Left forelimb (tissue), 1 donor: ENCODE measurements at regions not wholly inside any gene's neighbourhood (a gene's known extent, or its start where the extent isn't known, plus 50 kb on each side); places are given as distances from the start of the nearest gene placed in this dataset.
"Not testable (repeated sequence)": the region's sequence is repeated elsewhere in the genome, so short reads cannot be mapped to it uniquely, and the experiment has no call there.

Experiments used
- DNase-seq: peaks from one replicate; pipeline ENCODE4 v3.0.0-alpha.2; 2018; ENCODE audit warnings: low spot score

GRCh38 chr6:81120280-81120679 lies 632.2 kb downstream of the TENT5A start:
- no peak for DNase-seq

- DNase-seq, result no peak
Observed at GRCh38 chr6:81105998-81106397, 646.5 kb downstream of the TENT5A start.

GRCh38 chr6:81098109-81098814 lies 654.2 kb downstream of the TENT5A start:
- DNase-seq, result no peak

- DNase-seq, result not testable (repeated sequence)
Observed at GRCh38 chr6:81096464-81096863, 656.0 kb downstream of the TENT5A start.

GRCh38 chr6:81093051-81093450 lies 659.4 kb downstream of the TENT5A start:
- DNase-seq, result no peak

GRCh38 chr6:81088145-81088544 lies 664.3 kb downstream of the TENT5A start:
- no peak for DNase-seq

- no peak for DNase-seq
Observed at GRCh38 chr6:81086991-81087390, 665.5 kb downstream of the TENT5A start.

GRCh38 chr6:81085431-81085790 lies 667.1 kb downstream of the TENT5A start:
- DNase-seq, result no peak

- DNase-seq, result no peak
Observed at GRCh38 chr6:81084776-81085430, 667.6 kb downstream of the TENT5A start.

GRCh38 chr6:81075974-81076373 lies 676.5 kb downstream of the TENT5A start:
- DNase-seq, result no peak

GRCh38 chr6:81073318-81073717 lies 679.2 kb downstream of the TENT5A start:
- no peak for DNase-seq

GRCh38 chr6:81071121-81071520 lies 681.4 kb downstream of the TENT5A start:
- DNase-seq, result no peak

GRCh38 chr6:81067057-81067456 lies 685.4 kb downstream of the TENT5A start:
- no peak for DNase-seq

- DNase-seq, result no peak
Observed at GRCh38 chr6:81063891-81064290, 688.6 kb downstream of the TENT5A start.

- DNase-seq, result no peak
Observed at GRCh38 chr6:81054036-81054435, 698.4 kb downstream of the TENT5A start.

GRCh38 chr6:81051952-81052351 lies 700.5 kb downstream of the TENT5A start:
- no peak for DNase-seq

GRCh38 chr6:81049425-81050042 lies 702.9 kb downstream of the TENT5A start:
- DNase-seq, result no peak

GRCh38 chr6:81031416-81031815 lies 721.1 kb downstream of the TENT5A start:
- no peak for DNase-seq

GRCh38 chr6:81026041-81026553 lies 726.4 kb downstream of the TENT5A start:
- no peak for DNase-seq

- no peak for DNase-seq
Observed at GRCh38 chr6:81023709-81024108, 728.8 kb downstream of the TENT5A start.

GRCh38 chr6:81023007-81023582 lies 729.4 kb downstream of the TENT5A start:
- no peak for DNase-seq

GRCh38 chr6:81017586-81017985 lies 734.9 kb downstream of the TENT5A start:
- not testable (repeated sequence) for DNase-seq

- no peak for DNase-seq
Observed at GRCh38 chr6:81003894-81004293, 748.6 kb downstream of the TENT5A start.
